ENCODE measurements at regions not wholly inside any gene's neighbourhood (a gene's known extent, or its start where the extent isn't known, plus 50 kb on each side); places are given as distances from the start of the nearest gene placed in this dataset.
"Not testable (repeated sequence)": the region's sequence is repeated elsewhere in the genome, so short reads cannot be mapped to it uniquely, and the experiment has no call there.

GRCh38 chr6:150681578-150682395 is 82.1 kb downstream of the PLEKHG1 start:
- no peak for DNase-seq (ENCODE audit: low spot score)
- intact Hi-C loops (cut with DNase I) = loop anchor here (5.0 kb wide), 1 partner anchor 64 kb away; no protein-coding TSS in a partner anchor

- DNase-seq (ENCODE audit: low spot score) = no peak
- intact Hi-C loops (cut with DNase I) = loop anchor here (5.0 kb wide), 1 partner anchor 66 kb away; no protein-coding TSS in a partner anchor
These were observed 83.6 kb downstream of the PLEKHG1 start for GRCh38 chr6:150683320-150683719.

GRCh38 chr6:150684161-150684560 is 84.5 kb downstream of the PLEKHG1 start:
- intact Hi-C loops (cut with DNase I) = loop anchor here (5.0 kb wide), 1 partner anchor 67 kb away; no protein-coding TSS in a partner anchor
- no peak for DNase-seq (ENCODE audit: low spot score)

- intact Hi-C loops (cut with DNase I) = loop anchor here (5.0 kb wide), 1 partner anchor 68 kb away; no protein-coding TSS in a partner anchor
- no peak for DNase-seq (ENCODE audit: low spot score)
These were observed 85.2 kb downstream of the PLEKHG1 start for GRCh38 chr6:150684714-150685459.

- no peak for DNase-seq (ENCODE audit: low spot score)
- intact Hi-C loops (cut with DNase I) = no loop called here
These were observed 86.2 kb downstream of the PLEKHG1 start for GRCh38 chr6:150685860-150686259.

GRCh38 chr6:150686566-150686965 is 86.9 kb downstream of the PLEKHG1 start:
- DNase-seq (ENCODE audit: low spot score) = no peak
- intact Hi-C loops (cut with DNase I) = no loop called here

GRCh38 chr6:150687508-150687907 is 87.8 kb downstream of the PLEKHG1 start:
- intact Hi-C loops (cut with DNase I) = no loop called here

GRCh38 chr6:150689900-150690590 is 90.4 kb downstream of the PLEKHG1 start:
- intact Hi-C loops (cut with DNase I) = loop anchor here (10.0 kb wide), 1 partner anchor 125 kb away; no protein-coding TSS in a partner anchor
- no peak for DNase-seq (ENCODE audit: low spot score)

More at GRCh38 chr6:150687508-150687907, 87.8 kb downstream of the PLEKHG1 start:
- no peak for DNase-seq (ENCODE audit: low spot score)

- no peak for DNase-seq (ENCODE audit: low spot score)
- intact Hi-C loops (cut with DNase I) = loop anchor here (10.0 kb wide), 1 partner anchor 124 kb away; no protein-coding TSS in a partner anchor
These were observed 91.0 kb downstream of the PLEKHG1 start for GRCh38 chr6:150690681-150691080.

GRCh38 chr6:150691463-150691862 is 91.8 kb downstream of the PLEKHG1 start:
- no peak for DNase-seq (ENCODE audit: low spot score)
- intact Hi-C loops (cut with DNase I) = loop anchor here (10.0 kb wide), 1 partner anchor 123 kb away; no protein-coding TSS in a partner anchor

GRCh38 chr6:150692604-150693003 is 92.9 kb downstream of the PLEKHG1 start:
- no peak for DNase-seq (ENCODE audit: low spot score)
- intact Hi-C loops (cut with DNase I) = loop anchor here (10.0 kb wide), 1 partner anchor 122 kb away; no protein-coding TSS in a partner anchor

- intact Hi-C loops (cut with DNase I) = loop anchor here (10.0 kb wide), 1 partner anchor 120 kb away; no protein-coding TSS in a partner anchor
- no peak for DNase-seq (ENCODE audit: low spot score)
These were observed 95.2 kb downstream of the PLEKHG1 start for GRCh38 chr6:150694889-150695288.

GRCh38 chr6:150695652-150696051 is 96.0 kb downstream of the PLEKHG1 start:
- no peak for DNase-seq (ENCODE audit: low spot score)
- intact Hi-C loops (cut with DNase I) = loop anchor here (10.0 kb wide), 1 partner anchor 119 kb away; no protein-coding TSS in a partner anchor

GRCh38 chr6:150696190-150696589 is 96.5 kb downstream of the PLEKHG1 start:
- DNase-seq (ENCODE audit: low spot score) = no peak

GRCh38 chr6:150696918-150697317 is 97.2 kb downstream of the PLEKHG1 start:
- intact Hi-C loops (cut with DNase I) = loop anchor here (10.0 kb wide), 1 partner anchor 118 kb away; no protein-coding TSS in a partner anchor
- DNase-seq (ENCODE audit: low spot score) = not testable (repeated sequence)

More at GRCh38 chr6:150696190-150696589, 96.5 kb downstream of the PLEKHG1 start:
- intact Hi-C loops (cut with DNase I) = loop anchor here (10.0 kb wide), 1 partner anchor 119 kb away; no protein-coding TSS in a partner anchor

GRCh38 chr6:150697515-150697914 is 97.8 kb downstream of the PLEKHG1 start:
- intact Hi-C loops (cut with DNase I) = loop anchor here (10.0 kb wide), 1 partner anchor 117 kb away; no protein-coding TSS in a partner anchor
- DNase-seq (ENCODE audit: low spot score) = no peak

GRCh38 chr6:150698391-150698790 is 98.7 kb downstream of the PLEKHG1 start:
- DNase-seq (ENCODE audit: low spot score) = no peak
- intact Hi-C loops (cut with DNase I) = loop anchor here (10.0 kb wide), 1 partner anchor 116 kb away; no protein-coding TSS in a partner anchor

- DNase-seq (ENCODE audit: low spot score) = no peak
- intact Hi-C loops (cut with DNase I) = no loop called here
These were observed 103.0 kb downstream of the PLEKHG1 start for GRCh38 chr6:150702675-150703074.
